ENCODE measurements at regions not wholly inside any gene's neighbourhood (a gene's known extent, or its start where the extent isn't known, plus 50 kb on each side); places are given as distances from the start of the nearest gene placed in this dataset.

- no peak for DNase-seq
These were observed 332.4 kb upstream of the ZNF507 start for GRCh38 chr19:32012886-32013631.

GRCh38 chr19:32017176-32017953, 328.0 kb upstream of the ZNF507 start:
- no peak for DNase-seq

GRCh38 chr19:32018014-32018413, 327.4 kb upstream of the ZNF507 start:
- DNase-seq, result no peak

GRCh38 chr19:32020538-32020937, 324.9 kb upstream of the ZNF507 start:
- DNase-seq, result no peak

GRCh38 chr19:32022044-32022640, 323.3 kb upstream of the ZNF507 start:
- DNase-seq, result no peak

GRCh38 chr19:32022731-32023563, 322.5 kb upstream of the ZNF507 start:
- no peak for DNase-seq

- DNase-seq, result no peak
These were observed 321.9 kb upstream of the ZNF507 start for GRCh38 chr19:32023564-32023832.

- no peak for DNase-seq
These were observed 316.2 kb upstream of the ZNF507 start for GRCh38 chr19:32029235-32029634.

GRCh38 chr19:32032561-32032960, 312.8 kb upstream of the ZNF507 start:
- DNase-seq, result no peak

- DNase-seq, result no peak
These were observed 309.8 kb upstream of the ZNF507 start for GRCh38 chr19:32035626-32036025.

GRCh38 chr19:32038021-32038920, 307.1 kb upstream of the ZNF507 start:
- DNase-seq, result no peak

GRCh38 chr19:32038961-32039360, 306.4 kb upstream of the ZNF507 start:
- no peak for DNase-seq

GRCh38 chr19:32039440-32039839, 306.0 kb upstream of the ZNF507 start:
- no peak for DNase-seq

GRCh38 chr19:32040236-32040635, 305.2 kb upstream of the ZNF507 start:
- DNase-seq, result no peak

- peak; percentile 5 for DNase-seq
These were observed 303.6 kb upstream of the ZNF507 start for GRCh38 chr19:32041681-32042292.

GRCh38 chr19:32047788-32048187, 297.6 kb upstream of the ZNF507 start:
- DNase-seq, result no peak

GRCh38 chr19:32053376-32053775, 292.0 kb upstream of the ZNF507 start:
- DNase-seq, result no peak

GRCh38 chr19:32053861-32054260, 291.5 kb upstream of the ZNF507 start:
- DNase-seq, result no peak

GRCh38 chr19:32058131-32058530, 287.3 kb upstream of the ZNF507 start:
- no peak for DNase-seq

GRCh38 chr19:32061315-32061714, 284.1 kb upstream of the ZNF507 start:
- DNase-seq, result no peak

GRCh38 chr19:32063601-32064000, 281.8 kb upstream of the ZNF507 start:
- DNase-seq, result no peak

- no peak for DNase-seq
These were observed 279.4 kb upstream of the ZNF507 start for GRCh38 chr19:32066056-32066455.

Data from stimulated activated CD4-positive, alpha-beta T cell treated with anti-CD3 and anti-CD28 coated beads, Interleukin-12 subunit alpha, Interleukin-12 subunit beta, amount 100 ng/mL, for 4 hours (primary cell).